ENCODE measurements at regions not wholly inside any gene's neighbourhood (a gene's known extent, or its start where the extent isn't known, plus 50 kb on each side); places are given as distances from the start of the nearest gene placed in this dataset.

GRCh38 chr3:124248471-124249028 is 256.6 kb upstream of the ROPN1 start:
- TF ChIP-seq CTCF (IDR thresholded peaks at IDR 0.05), result no peak
- no peak for TF ChIP-seq POLR2A (IDR thresholded peaks at IDR 0.05)

Data from right lobe of liver (tissue), 4 donors.